A549 (cell line): ENCODE measurements at regions not wholly inside any gene's neighbourhood (a gene's known extent, or its start where the extent isn't known, plus 50 kb on each side); places are given as distances from the start of the nearest gene placed in this dataset.

ENCODE experiments used
- ATAC-seq, 2 experiments: fragments of 200-7000 bp in 1 of 2; fragments of >200 bp in 1 of 2; cut with Nextera tagmentation in 1 of 2; cut with Tn5 transposase in 1 of 2; 3 replicates each; pipeline versions ENCODE4 v1.8.0 to v1.9.1; 2018 to 2020; ENCODE audit warnings: mild to moderate bottlenecking in 1 of 2, moderate library complexity in 1 of 2
- CTCF ChIA-PET: fragments of 300-600 bp; sonication (Branson Sonifier 250); formaldehyde crosslinking; extraction: SDS; loops from one replicate; lab custom pipeline; 2021; ENCODE audit warnings: antibody characterized with exemption, inconsistent platforms; lab: Yijun Ruan, JAX
- POLR2A ChIA-PET: fragments of 350-600 bp; formaldehyde crosslinking; extraction: SDS; loops from one replicate; lab custom pipeline; 2021; ENCODE audit warnings: antibody characterized with exemption, inconsistent platforms; lab: Yijun Ruan, JAX
- DNase-seq, 2 experiments: peaks; one replicate each; pipeline versions ENCODE4 v3.0.0 to v3.0.0-alpha.2; 2011 to 2016; ENCODE audit warnings: low read depth in 1 of 2, low spot score in 1 of 2
- FAIRE-seq: peaks from 2 replicates; lab custom pipeline; 2011; peaks lifted over from hg19 to GRCh38; lab: Jason Lieb, UNC
- H3K27ac ChIP-seq, 2 experiments: fragments of >200 bp; sonication (Bioruptor Twin); formaldehyde crosslinking; 3 replicates each; pipeline ENCODE4 v1.5.1; 2016 to 2017
- H3K4me1 ChIP-seq: fragments of >200 bp; sonication (Bioruptor Twin); formaldehyde crosslinking; 3 replicates; pipeline ENCODE4 v1.6.1; 2016
- H3K4me2 ChIP-seq: fragments of >200 bp; sonication (Bioruptor Twin); formaldehyde crosslinking; 3 replicates; pipeline ENCODE4 v1.6.1; 2016
- H3K4me3 ChIP-seq: fragments of >200 bp; sonication (Bioruptor Twin); formaldehyde crosslinking; 3 replicates; pipeline ENCODE4 v1.5.1; 2016
- H3K9me3 ChIP-seq: fragments of >200 bp; sonication (Bioruptor Twin); formaldehyde crosslinking; 3 replicates; pipeline ENCODE4 v1.6.1; 2016
- BHLHE40 ChIP-seq: IDR thresholded peaks from 2 replicates; pipeline ENCODE4 v1.6.1; 2012; ENCODE audit warnings: low read depth, low read length, inconsistent platforms
- EHF ChIP-seq: fragments of 250-450 bp; sonication (Bioruptor Pico); IDR thresholded peaks from 2 replicates; pipeline ENCODE4 v1.5.0; 2020; ENCODE audit warnings: mild to moderate bottlenecking
- EP300 ChIP-seq, 2 experiments: fragments of >200 bp; sonication (Bioruptor Twin); formaldehyde crosslinking; IDR thresholded peaks; 2 replicates in 1 of 2; 3 replicates in 1 of 2; pipeline ENCODE4 v1.6.1; 2016 to 2017
- FOSL2 ChIP-seq, 2 experiments: fragments of 450-650 bp in 1 of 2; fragments of >200 bp in 1 of 2; sonication (Bioruptor Twin) in 1 of 2; formaldehyde crosslinking; IDR thresholded peaks; 2 replicates each; pipeline versions ENCODE4 v1.5.0 to v1.6.1; 2016 to 2020; ENCODE audit warnings: mild to moderate bottlenecking in 1 of 2, moderate library complexity in 1 of 2
- FOXS1 ChIP-seq: fragments of 250-450 bp; sonication (Bioruptor Pico); IDR thresholded peaks from 2 replicates; pipeline ENCODE4 v1.5.0; 2020; ENCODE audit warnings: mild to moderate bottlenecking, moderate library complexity
- HEYL ChIP-seq: fragments of 250-450 bp; sonication (Bioruptor Pico); IDR thresholded peaks from 2 replicates; pipeline ENCODE4 v1.8.0; 2021; ENCODE audit warnings: mild to moderate bottlenecking, moderate library complexity
- HMGXB4 ChIP-seq: fragments of 250-450 bp; sonication (Bioruptor Pico); IDR thresholded peaks from 2 replicates; pipeline ENCODE4 v1.5.0; 2021; ENCODE audit warnings: mild to moderate bottlenecking, moderate library complexity, borderline replicate concordance
- HOXB13 ChIP-seq: fragments of 250-450 bp; sonication (Bioruptor Pico); IDR thresholded peaks from 2 replicates; pipeline ENCODE4 v1.5.0; 2020; ENCODE audit warnings: low read depth, mild to moderate bottlenecking, moderate library complexity
- MAFK ChIP-seq: fragments of 450-650 bp; IDR thresholded peaks from 2 replicates; pipeline ENCODE4 v1.6.1; 2014; ENCODE audit not compliant: partially characterized antibody
- MAZ ChIP-seq: fragments of 150-350 bp; IDR thresholded peaks from 2 replicates; pipeline ENCODE4 v1.6.1; 2014; ENCODE audit warnings: antibody characterized with exemption, low read depth, low read length, borderline replicate concordance
- NFE2L2 ChIP-seq: fragments of 150-350 bp; conservative IDR thresholded peaks from 2 replicates; pipeline ENCODE4 v1.6.1; 2014; ENCODE audit warnings: low read length
- NR3C1 ChIP-seq: fragments of >200 bp; sonication (Bioruptor Twin); formaldehyde crosslinking; IDR thresholded peaks from 3 replicates; pipeline ENCODE4 v1.6.1; 2017
- PHF8 ChIP-seq: fragments of 200-600 bp; sonication (generic); IDR thresholded peaks from 2 replicates; pipeline ENCODE4 v1.6.1; 2016; ENCODE audit warnings: low read depth, mild to moderate bottlenecking, antibody characterized with exemption, moderate library complexity, borderline replicate concordance
- RAD21 ChIP-seq, 2 experiments: fragments of >200 bp in 1 of 2; sonication (Bioruptor Twin) in 1 of 2; formaldehyde crosslinking in 1 of 2; IDR thresholded peaks in 1 of 2; conservative IDR thresholded peaks in 1 of 2; 2 replicates in 1 of 2; 3 replicates in 1 of 2; pipeline ENCODE4 v1.6.1; 2012 to 2018; ENCODE audit warnings: inconsistent platforms in 1 of 2
- RFX5 ChIP-seq: fragments of 450-650 bp; IDR thresholded peaks from 2 replicates; pipeline ENCODE4 v1.7.1; 2014; ENCODE audit warnings: antibody characterized with exemption, mild to moderate bottlenecking, moderate library complexity
- ZNF302 ChIP-seq: fragments of 250-450 bp; sonication (Bioruptor Pico); IDR thresholded peaks from 2 replicates; pipeline ENCODE4 v1.9.0; 2021; ENCODE audit warnings: inconsistent platforms, mild to moderate bottlenecking, moderate library complexity
- ZSCAN20 ChIP-seq: fragments of 250-450 bp; sonication (Bioruptor Pico); IDR thresholded peaks from 2 replicates; pipeline ENCODE4 v1.8.0; 2022; ENCODE audit warnings: mild to moderate bottlenecking, moderate library complexity
- WGBS: methylation state at CpG from one replicate; pipeline ENCODE4 v1.1.6; 2017; ENCODE audit errors: missing lambda C conversion rate; 5-methylcytosine and 5-hydroxymethylcytosine counted together
- TF ChIP-seq, protein P1 (sequence below): fragments of 200-600 bp; sonication (generic); IDR thresholded peaks from 2 replicates; pipeline ENCODE4 v1.6.1; 2016; ENCODE audit warnings: antibody characterized with exemption, mild to moderate bottlenecking, moderate library complexity

DNA sequence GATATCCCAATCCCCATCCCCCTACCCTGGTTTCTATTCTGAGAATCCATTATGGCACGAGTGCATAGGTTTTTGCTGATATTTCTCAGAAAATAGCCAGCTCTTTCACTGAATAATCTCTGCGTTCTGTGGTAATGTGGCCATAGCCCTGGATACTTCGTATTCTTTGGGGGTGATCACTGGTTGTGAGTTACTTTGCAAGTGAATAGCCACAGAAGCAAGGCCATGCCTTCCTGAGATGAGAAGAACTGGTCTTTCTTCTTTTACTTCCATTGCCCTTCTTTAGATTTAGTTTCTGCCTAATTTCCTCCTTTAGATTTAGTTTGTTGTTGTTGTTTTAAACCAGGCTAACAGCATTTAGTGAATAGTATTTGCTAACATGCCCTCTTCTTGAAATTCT lies 323.4 kb downstream of the CDC14C start (continued):
- TF ChIP-seq ZSCAN20 (CRISPR knock-in tag) = no peak
- TF ChIP-seq BHLHE40 = no peak
- no peak for TF ChIP-seq HEYL (CRISPR knock-in tag)
- no peak for TF ChIP-seq HOXB13 (CRISPR knock-in tag)
- TF ChIP-seq RFX5 = no peak

DNA sequence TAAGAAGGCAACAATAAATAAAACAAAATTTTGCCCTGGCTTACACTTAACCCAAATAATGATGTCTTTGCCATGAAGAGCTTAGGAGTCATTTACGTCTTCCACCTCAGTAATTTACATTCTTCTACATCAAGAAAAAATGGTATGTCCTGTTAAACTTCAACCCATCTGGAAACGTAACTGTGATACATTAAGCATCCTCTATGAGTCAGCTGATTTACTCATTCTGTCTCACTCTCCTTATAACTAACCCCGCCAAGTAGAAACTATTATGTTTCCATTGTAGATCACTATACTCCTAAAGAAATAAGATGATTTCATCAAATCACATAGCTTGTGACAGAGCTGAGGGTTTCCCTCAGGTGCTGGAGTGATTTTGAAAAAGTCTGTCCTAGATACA lies 330.7 kb downstream of the CDC14C start:
- Histone ChIP-seq H3K4me3 (no peak overlapping the region), H3K4me2 (no peak overlapping the region), H3K27ac (no peak overlapping the region), H3K9me3 (no peaks in the 10 kb centered on the region), H3K4me1 (no peaks in the 10 kb centered on the region)
- TF ChIP-seq ZNF302 (CRISPR knock-in tag) (no peak), HMGXB4 (no peak), RFX5 (no peak), NFE2L2 (no peak), EHF (CRISPR knock-in tag) (no peak), RAD21 (conservative IDR thresholded peaks at IDR 0.05 in 1 of 2, IDR thresholded peaks at IDR 0.05 in 1 of 2) (no peak), MAZ (no peak), FOXS1 (CRISPR knock-in tag) (no peak)
- CTCF ChIA-PET = no interaction called here
- DNase-seq (no peak), FAIRE-seq (no peak), ATAC-seq (no peak; a peak in 1 of 6 replicates)
- POLR2A ChIA-PET = no interaction called here
- WGBS = 2% methylated on average over 3 of the region's 3 CpGs

DNA sequence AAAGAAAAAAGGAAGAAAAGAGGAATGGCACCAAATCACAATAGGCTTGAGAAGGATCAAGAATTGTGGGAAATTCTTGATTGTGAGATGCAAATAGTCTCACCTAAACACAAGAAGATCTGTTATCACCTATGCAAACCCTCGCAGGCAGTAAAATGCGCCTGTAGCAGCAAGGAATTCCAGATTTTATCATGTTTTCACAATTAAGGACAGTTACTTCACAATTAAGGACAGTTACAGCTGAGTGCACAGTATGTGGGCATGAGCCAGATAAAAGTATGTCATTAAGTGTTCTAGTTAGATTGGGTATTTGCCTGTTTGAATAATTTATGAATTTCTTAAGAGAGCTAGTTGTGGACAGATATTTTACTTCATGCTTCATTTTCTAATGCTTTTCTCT lies 336.2 kb downstream of the CDC14C start:
- POLR2A ChIA-PET = no interaction called here

More for the DNA sequence above, 336.2 kb downstream of the CDC14C start:
- DNase-seq (no peak), FAIRE-seq (no peak), ATAC-seq (no peak)
- CTCF ChIA-PET = no interaction called here
- TF ChIP-seq MAFK = no peak
- no peak for TF ChIP-seq MAZ
- no peak for TF ChIP-seq NR3C1
- TF ChIP-seq, protein P1, sequence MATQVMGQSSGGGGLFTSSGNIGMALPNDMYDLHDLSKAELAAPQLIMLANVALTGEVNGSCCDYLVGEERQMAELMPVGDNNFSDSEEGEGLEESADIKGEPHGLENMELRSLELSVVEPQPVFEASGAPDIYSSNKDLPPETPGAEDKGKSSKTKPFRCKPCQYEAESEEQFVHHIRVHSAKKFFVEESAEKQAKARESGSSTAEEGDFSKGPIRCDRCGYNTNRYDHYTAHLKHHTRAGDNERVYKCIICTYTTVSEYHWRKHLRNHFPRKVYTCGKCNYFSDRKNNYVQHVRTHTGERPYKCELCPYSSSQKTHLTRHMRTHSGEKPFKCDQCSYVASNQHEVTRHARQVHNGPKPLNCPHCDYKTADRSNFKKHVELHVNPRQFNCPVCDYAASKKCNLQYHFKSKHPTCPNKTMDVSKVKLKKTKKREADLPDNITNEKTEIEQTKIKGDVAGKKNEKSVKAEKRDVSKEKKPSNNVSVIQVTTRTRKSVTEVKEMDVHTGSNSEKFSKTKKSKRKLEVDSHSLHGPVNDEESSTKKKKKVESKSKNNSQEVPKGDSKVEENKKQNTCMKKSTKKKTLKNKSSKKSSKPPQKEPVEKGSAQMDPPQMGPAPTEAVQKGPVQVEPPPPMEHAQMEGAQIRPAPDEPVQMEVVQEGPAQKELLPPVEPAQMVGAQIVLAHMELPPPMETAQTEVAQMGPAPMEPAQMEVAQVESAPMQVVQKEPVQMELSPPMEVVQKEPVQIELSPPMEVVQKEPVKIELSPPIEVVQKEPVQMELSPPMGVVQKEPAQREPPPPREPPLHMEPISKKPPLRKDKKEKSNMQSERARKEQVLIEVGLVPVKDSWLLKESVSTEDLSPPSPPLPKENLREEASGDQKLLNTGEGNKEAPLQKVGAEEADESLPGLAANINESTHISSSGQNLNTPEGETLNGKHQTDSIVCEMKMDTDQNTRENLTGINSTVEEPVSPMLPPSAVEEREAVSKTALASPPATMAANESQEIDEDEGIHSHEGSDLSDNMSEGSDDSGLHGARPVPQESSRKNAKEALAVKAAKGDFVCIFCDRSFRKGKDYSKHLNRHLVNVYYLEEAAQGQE = no peak
- TF ChIP-seq EP300 (IDR thresholded peaks at IDR 0.05) = no peak
- no peak for TF ChIP-seq FOSL2 (IDR thresholded peaks at IDR 0.05)
- TF ChIP-seq FOSL2 (CRISPR knock-in tag; IDR thresholded peaks at IDR 0.05) = no peak
- no peak for TF ChIP-seq PHF8
- H3K4me3 ChIP-seq = no peak overlapping the region
- H3K27ac ChIP-seq = no peak overlapping the region
- 4% methylated on average over 2 of the region's 2 CpGs for WGBS
- H3K4me2 ChIP-seq = no peak overlapping the region
- H3K4me1 ChIP-seq = no peaks in the 10 kb centered on the region
- no peaks in the 10 kb centered on the region for H3K9me3 ChIP-seq
